ENCODE measurements at regions not wholly inside any gene's neighbourhood (a gene's known extent, or its start where the extent isn't known, plus 50 kb on each side); places are given as distances from the start of the nearest gene placed in this dataset.

GRCh38 chr6:71676298-71676697, 210.1 kb upstream of the RIMS1 start:
- TF ChIP-seq BACH2 (CRISPR knock-in tag; IDR thresholded peaks at IDR 0.05; ENCODE audit: borderline replicate concordance) = no peak
- no peak for TF ChIP-seq SNAI2 (CRISPR knock-in tag; IDR thresholded peaks at IDR 0.05)
- TF ChIP-seq PATZ1 (CRISPR knock-in tag; IDR thresholded peaks at IDR 0.05; ENCODE audit: borderline replicate concordance) = no peak
- no peak for TF ChIP-seq ZFP3 (CRISPR knock-in tag; IDR thresholded peaks at IDR 0.05)
- TF ChIP-seq ARNTL (CRISPR knock-in tag; IDR thresholded peaks at IDR 0.05; ENCODE audit: borderline replicate concordance, low read depth) = no peak

Measured in SK-N-SH treated with all-trans-retinoic acid at 6 μM for 48 hours (cell line).